ENCODE measurements at regions not wholly inside any gene's neighbourhood (a gene's known extent, or its start where the extent isn't known, plus 50 kb on each side); places are given as distances from the start of the nearest gene placed in this dataset.

GRCh38 chr4:108280072-108280471 is 111.3 kb upstream of the LEF1 start:
- in situ Hi-C loops (cut with HindIII; ENCODE audit: low sequenced_read_pairs) = no loop called here
- DNase-seq (ENCODE audit: low read depth, low spot score) = no peak
- no peak overlapping the region for H3K4me3 ChIP-seq (ENCODE audit: low read depth, low read length)
- no peak for TF ChIP-seq CTCF (IDR thresholded peaks at IDR 0.05; ENCODE audit: low read depth, low read length)

- no peak overlapping the region for H3K4me3 ChIP-seq (ENCODE audit: low read depth, low read length)
- no peak for TF ChIP-seq CTCF (IDR thresholded peaks at IDR 0.05; ENCODE audit: low read depth, low read length)
- in situ Hi-C loops (cut with HindIII; ENCODE audit: low sequenced_read_pairs) = no loop called here
- no peak for DNase-seq (ENCODE audit: low read depth, low spot score)
Measured at GRCh38 chr4:108276690-108277089, 108.0 kb upstream of the LEF1 start.

GRCh38 chr4:108272986-108273385 is 104.3 kb upstream of the LEF1 start:
- no peak for TF ChIP-seq CTCF (IDR thresholded peaks at IDR 0.05; ENCODE audit: low read depth, low read length)
- H3K4me3 ChIP-seq (ENCODE audit: low read depth, low read length) = no peak overlapping the region
- no peak for DNase-seq (ENCODE audit: low read depth, low spot score)
- in situ Hi-C loops (cut with HindIII; ENCODE audit: low sequenced_read_pairs) = no loop called here

- no peak overlapping the region for H3K4me3 ChIP-seq (ENCODE audit: low read depth, low read length)
- no peak for TF ChIP-seq CTCF (IDR thresholded peaks at IDR 0.05; ENCODE audit: low read depth, low read length)
- DNase-seq (ENCODE audit: low read depth, low spot score) = peak; percentile 69
- in situ Hi-C loops (cut with HindIII; ENCODE audit: low sequenced_read_pairs) = no loop called here
Measured at GRCh38 chr4:108272561-108272960, 103.8 kb upstream of the LEF1 start.

GRCh38 chr4:108272046-108272445 is 103.3 kb upstream of the LEF1 start:
- TF ChIP-seq CTCF (IDR thresholded peaks at IDR 0.05; ENCODE audit: low read depth, low read length) = no peak
- DNase-seq (ENCODE audit: low read depth, low spot score) = peak; percentile 5
- in situ Hi-C loops (cut with HindIII; ENCODE audit: low sequenced_read_pairs) = no loop called here
- no peak overlapping the region for H3K4me3 ChIP-seq (ENCODE audit: low read depth, low read length)

GRCh38 chr4:108270466-108271450 is 102.0 kb upstream of the LEF1 start:
- in situ Hi-C loops (cut with HindIII; ENCODE audit: low sequenced_read_pairs) = no loop called here
- peak; percentile 83 for DNase-seq (ENCODE audit: low read depth, low spot score)
- TF ChIP-seq CTCF (IDR thresholded peaks at IDR 0.05; ENCODE audit: low read depth, low read length) = no peak
- H3K4me3 ChIP-seq (ENCODE audit: low read depth, low read length) = no peak overlapping the region
